ENCODE measurements at regions not wholly inside any gene's neighbourhood (a gene's known extent, or its start where the extent isn't known, plus 50 kb on each side); places are given as distances from the start of the nearest gene placed in this dataset.
"Not testable (repeated sequence)": the region's sequence is repeated elsewhere in the genome, so short reads cannot be mapped to it uniquely, and the experiment has no call there.

DNA sequence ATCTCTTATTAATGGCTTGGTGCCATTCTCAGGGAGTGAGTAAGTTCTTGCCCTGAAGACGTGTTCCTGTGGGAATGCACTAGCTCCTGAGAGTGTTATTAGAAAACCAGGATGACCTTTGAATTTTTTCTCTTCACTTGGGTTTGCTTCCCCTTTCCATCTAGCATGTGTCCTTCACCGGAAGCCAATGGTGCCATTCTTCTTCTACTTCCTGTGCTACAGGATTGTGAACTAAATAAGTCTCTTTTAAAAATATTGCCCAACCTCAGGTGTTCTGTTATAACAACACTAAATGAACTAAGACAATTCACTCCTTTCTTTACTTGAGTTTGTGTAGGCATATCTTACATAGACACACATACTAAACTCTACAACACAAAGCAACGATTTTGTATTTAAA lies 447.0 kb downstream of the SOX11 start:
- DNase-seq (ENCODE audit: low spot score) = no peak

DNA sequence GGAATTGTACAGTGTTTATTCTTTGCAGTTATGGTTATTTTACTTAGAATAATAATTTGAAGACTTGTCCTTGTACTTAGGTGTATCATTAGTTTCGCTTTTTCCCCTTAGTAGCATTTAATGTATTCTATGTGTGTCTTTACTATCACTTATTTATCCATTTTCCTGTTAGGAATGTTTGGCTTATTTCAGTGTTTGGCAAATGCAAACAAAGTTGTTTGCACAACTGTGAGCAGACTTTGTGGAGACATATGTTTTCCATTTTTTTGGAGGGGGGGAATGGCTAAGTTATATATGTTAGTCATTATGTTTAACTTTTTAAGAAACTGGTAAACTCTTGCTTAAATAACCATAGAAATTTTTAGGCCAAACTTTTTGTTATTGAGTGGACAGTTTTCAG lies 447.7 kb downstream of the SOX11 start:
- DNase-seq (ENCODE audit: low spot score) = no peak

DNA sequence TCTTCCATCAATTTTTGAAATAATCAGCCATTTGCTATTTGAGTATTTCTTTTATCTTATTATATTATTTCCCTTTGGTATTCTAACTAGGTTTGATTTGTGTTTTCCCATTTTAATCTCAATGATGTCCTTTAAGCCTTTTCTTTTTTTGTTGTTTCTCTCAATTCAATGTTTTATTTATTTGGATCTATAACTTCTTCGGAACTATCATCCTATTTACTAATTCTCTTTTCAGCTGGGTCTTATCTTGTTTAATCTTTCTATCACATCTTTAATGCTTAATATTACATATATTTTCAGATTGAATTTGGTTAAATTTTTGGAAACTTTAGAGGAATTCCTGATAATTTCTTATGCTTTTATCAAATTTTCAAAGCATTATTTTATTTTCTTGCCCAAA lies 448.3 kb downstream of the SOX11 start:
- no peak for DNase-seq (ENCODE audit: low spot score)

DNA sequence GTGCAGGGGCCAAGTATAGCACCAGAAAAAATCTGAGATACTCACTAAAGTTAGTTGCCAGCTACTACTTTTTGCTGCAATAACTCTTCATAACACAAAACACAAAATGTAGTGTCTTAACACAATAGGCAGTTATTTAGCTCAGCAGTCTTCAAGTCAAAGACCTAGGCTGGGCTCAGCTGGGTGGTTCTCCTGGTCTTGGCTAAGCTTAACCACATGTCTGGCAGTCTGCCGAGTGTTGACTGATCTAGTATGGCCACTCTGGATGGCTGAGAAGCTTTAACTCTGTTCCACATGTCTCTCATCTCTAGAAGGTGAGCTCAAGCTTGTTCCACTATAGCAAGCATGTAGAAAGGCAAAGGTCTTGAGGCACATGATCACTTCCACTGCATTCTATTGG lies 451.6 kb downstream of the SOX11 start:
- DNase-seq (ENCODE audit: low spot score) = no peak

DNA sequence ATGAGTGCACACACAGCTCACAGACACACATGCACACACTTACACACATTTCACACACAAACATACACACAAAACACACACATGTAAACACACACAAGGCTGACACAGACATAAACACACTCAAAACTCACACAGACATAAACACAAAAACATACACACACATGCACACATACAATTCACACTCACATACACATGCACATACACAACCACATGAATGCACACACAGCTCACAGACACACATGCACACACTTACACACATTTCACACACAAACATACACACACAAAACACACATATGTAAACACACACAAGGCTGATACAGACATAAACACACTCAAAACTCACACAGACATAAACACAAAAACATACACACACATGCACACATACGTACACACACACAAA lies 455.0 kb downstream of the SOX11 start:
- not testable (repeated sequence) for DNase-seq (ENCODE audit: low spot score)

DNA sequence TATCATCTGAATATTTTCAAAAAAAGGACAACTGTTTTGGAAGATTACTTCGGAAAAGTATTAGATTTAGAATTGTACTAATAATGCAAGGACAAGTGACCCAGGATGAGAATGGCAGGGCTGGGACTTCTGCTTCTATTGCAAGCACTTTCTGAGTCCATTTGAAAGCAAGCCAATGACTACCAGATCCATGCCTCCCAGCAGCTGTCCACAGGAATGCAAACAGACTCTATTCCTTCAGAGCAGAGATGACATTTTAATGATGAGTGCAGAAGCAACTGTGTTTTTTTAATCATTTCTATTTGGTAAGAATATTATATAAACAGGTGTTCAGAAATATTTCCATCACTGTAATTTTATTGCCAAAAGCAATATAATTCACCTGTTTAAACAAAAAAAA lies 456.7 kb downstream of the SOX11 start:
- DNase-seq (ENCODE audit: low spot score) = no peak

DNA sequence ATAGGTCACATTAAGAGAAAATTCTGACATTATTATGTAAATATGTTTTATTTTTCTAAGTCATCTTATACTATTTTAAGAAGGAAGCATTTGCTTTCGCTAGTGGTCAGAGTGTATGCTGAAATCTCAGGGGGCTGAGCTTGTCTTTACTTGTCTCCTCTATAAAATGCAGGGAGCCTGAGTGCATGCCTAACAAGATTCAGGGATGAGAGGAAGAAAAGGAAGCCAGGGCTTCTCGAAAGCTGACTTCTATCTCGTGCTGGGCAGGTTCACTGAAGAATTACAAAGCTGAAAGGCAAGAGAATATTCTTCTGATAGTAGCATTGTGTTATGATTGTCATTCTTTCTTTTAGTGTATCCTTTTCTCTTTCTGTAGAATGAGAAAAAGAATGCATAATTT lies 467.4 kb downstream of the SOX11 start:
- no peak for DNase-seq (ENCODE audit: low spot score)

DNA sequence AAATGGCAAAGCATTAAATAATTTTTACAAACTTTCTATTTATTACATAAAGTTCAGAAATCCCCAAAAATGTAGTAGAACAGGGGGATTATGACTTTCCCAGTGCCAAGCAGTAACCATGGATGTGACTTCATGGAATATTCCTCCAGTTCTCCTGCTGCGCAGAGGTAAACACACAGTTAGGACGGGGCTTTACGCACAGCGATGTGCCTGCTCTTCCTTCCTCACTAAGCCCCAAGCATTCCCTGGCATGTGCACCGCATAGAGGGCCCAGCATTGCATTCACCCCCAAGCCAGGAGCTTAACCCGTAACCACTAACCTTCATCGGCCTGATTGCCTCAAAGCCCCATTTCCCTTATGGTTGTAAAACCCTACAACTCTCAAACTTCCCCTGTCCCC lies 471.7 kb downstream of the SOX11 start:
- DNase-seq (ENCODE audit: low spot score) = no peak

DNA sequence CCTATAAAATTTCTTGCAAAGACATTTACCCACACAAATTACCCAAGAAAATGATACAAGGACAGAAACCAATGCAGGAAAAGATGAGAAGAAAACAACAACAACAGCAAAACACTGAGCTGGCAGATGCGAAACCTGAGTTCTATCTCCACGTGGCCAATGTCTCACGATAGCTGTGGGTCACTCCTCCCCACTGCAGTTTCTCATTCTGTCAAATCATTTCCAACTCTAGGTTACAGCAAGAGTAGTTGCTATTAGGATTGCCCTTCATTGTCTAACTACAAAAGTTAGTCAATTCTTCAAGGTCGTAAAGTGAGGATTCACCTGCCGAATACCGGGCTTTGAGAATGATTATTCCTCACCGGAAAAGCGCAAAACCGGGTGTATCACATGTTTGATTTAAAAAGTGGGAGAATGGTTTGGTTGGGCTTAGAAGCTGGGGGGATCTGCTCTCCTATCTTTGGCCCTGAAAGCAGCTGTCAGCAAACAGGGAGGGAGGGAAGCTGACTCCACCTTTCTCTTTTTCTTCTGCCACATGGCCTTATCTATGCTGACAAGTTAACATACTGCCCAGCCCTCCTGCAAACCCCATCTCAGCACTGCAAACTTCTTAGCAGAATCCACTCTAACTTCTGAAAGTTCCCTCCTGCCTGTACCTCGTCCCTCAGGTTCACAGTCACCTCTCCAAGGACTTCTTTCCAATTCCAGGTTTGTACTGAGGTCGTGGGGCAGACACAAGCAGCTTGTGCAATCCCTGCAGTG lies 473.0 kb downstream of the SOX11 start:
- no peak for DNase-seq (ENCODE audit: low spot score)

DNA sequence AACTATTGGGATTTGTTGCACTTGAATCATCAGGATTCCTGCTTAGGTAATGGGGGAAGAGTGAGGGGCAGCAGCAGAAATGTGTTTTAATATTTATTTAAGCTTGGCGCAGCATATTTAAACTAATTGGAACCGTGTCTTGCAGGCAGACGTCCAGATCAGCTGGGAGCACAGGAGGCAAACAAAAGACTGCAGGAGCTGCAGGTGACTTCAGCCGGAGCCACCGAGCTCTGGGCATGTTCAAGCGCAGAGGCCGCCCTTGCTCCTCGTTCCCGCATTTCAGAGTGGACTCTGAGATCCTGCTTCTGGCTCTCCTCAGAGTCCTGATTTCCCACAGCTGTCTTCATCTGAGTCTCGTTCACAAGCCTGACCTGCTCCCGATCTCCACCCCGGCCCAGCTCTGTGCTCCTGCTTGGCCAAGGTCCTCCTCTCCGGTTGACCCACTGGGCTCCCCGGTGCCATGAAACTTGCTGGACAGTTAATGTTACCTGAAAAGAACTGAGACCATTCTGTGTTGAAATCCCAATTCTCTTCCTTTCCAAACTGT lies 475.5 kb downstream of the SOX11 start:
- DNase-seq (ENCODE audit: low spot score) = no peak

DNA sequence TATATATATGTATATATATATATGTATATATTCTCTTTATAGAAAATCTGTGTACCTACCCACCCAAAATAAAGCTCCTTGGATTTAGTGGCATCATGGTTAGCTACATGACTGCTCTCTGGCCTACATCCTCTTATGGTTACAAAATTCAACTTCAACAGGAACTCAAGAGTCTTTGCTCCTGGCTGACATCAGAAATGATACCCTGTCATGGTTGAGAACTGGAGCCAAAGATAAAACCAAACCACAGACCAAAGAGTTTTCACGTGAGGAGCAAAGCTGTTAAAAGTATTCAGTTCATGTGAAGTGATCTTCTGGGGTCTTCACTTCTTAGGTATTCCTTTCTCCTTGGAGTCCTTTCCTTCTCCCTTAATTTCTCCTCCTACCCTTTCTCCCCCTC lies 476.3 kb downstream of the SOX11 start:
- DNase-seq (ENCODE audit: low spot score) = no peak

DNA sequence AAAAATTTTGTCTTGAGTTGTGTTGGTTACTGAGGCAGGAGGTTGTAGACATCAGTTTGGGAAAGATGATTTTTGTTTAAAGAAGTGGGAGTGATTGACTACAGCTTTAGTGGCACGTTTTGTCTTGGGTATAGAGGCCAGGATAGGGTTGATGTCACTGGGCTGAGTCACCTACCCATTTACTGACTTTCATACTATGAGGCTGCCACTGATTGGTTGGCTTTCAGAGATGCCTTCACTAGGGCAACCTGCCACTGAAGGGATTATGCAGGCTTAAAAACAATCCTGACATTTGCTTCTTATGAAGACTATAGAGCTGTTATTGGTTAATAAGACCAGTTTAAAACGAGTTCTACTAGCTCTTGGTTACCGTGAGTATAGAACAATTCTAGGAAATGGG lies 479.1 kb downstream of the SOX11 start:
- DNase-seq (ENCODE audit: low spot score) = no peak

DNA sequence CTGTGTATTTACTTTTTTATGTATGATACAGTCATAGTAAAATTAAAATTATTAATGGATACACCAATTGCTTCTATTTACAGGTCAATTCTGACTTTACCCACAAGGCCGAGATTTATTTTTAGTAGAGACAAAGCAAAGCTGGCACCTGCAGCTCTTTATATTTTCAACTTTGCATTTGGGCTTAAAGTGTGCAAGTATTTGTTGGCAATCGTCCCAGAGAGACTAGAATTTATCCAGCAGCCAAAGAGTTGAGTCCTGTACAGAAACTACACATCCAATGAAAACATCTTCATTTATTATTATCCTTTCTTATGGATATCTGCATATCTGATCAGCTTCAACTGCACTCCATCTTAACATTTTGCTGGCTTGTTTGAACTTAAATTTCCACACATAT lies 485.6 kb downstream of the SOX11 start:
- no peak for DNase-seq (ENCODE audit: low spot score)

DNA sequence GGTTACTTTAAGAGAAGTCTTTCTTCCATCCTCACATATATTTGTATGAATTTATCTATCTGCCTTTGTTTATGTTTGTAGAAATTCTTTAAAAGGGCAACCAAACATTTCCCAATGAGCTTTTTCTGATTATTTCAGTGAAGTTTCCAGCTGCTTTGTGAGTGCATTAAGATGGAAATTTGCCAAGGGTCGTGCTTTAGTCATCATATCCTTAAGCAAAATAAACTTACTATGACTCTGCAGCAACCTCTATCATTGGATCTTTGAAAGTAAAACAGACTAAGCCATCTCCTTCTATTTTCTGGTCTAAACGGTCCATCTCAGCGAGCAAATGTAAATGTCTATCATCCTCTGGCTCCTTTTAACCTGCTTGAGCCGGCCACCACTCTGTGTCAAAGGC lies 489.3 kb downstream of the SOX11 start:
- DNase-seq (ENCODE audit: low spot score) = no peak

DNA sequence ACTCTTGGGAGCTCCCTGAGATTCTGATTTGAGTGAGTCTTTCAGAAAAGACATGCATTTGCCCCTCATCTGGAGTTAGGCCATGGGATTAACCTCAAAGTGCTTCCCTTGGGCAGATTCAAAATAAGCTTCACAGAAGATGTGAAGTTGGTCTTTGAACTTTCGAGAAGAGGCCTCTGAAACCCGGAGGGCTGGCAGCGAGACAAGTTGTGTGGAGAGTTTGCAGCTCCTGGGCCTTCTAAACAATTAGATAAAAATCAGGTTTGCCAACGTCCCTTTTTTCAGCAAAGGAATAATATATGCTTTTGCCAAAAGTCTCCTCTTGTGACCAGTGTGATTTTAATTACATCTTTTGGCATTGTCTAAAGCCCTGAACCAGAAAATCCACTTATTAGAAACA lies 489.7 kb downstream of the SOX11 start:
- DNase-seq (ENCODE audit: low spot score) = no peak

DNA sequence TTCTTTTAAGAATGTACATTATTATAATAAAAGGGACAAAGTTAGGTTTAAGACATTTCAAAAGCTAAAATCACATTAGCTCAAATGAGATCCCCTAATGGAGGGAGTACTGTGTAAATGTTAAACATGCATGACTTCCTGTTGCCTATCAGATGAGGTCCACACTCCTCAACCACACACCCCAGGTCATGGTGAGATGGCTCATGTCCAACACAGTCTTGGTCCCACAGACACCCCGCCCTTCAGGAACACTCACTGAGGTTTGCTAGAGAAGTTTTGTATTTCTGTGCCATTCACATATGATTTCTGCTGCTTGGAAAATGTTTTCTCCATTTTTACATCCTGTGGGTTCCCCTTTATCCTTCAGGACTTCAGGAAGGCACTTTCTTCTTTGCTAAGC lies 491.0 kb downstream of the SOX11 start:
- DNase-seq (ENCODE audit: low spot score) = no peak

DNA sequence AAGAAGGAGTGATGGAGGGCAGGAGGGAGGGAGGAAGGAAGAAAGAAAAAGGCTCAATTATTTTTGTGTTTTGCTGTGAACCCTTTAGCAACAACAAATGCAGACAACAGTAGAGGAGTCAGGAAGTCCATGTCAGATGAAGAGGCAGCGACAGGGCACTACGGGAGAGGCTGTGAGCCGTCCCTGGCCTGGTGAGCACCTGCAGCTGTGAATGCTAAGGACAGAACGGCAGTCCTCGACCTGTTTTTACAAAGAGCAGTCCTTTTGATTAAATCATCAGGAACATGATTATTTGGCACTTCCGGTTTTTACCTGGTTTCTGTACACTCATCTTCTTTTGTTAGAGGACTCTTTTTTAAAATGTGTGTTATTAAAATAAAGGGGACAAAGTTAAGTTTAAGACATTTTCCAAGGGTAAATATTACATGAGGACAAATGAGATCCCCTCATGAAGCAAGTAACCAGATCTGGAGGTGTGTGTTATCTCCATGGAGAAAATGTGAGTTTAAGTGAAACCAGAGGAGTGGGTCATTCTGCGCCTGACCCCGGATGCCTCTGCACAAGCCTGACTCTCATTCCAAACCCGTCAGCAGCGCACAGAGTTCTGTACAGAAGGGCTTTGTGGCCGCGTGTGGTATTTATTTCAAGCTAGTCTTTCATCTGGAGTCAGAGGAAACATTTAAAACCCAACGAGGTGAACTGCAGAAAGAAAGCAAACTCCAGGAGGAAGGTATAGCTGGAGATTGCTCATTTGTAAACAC lies 492.5 kb downstream of the SOX11 start:
- no peak for DNase-seq (ENCODE audit: low spot score)

DNA sequence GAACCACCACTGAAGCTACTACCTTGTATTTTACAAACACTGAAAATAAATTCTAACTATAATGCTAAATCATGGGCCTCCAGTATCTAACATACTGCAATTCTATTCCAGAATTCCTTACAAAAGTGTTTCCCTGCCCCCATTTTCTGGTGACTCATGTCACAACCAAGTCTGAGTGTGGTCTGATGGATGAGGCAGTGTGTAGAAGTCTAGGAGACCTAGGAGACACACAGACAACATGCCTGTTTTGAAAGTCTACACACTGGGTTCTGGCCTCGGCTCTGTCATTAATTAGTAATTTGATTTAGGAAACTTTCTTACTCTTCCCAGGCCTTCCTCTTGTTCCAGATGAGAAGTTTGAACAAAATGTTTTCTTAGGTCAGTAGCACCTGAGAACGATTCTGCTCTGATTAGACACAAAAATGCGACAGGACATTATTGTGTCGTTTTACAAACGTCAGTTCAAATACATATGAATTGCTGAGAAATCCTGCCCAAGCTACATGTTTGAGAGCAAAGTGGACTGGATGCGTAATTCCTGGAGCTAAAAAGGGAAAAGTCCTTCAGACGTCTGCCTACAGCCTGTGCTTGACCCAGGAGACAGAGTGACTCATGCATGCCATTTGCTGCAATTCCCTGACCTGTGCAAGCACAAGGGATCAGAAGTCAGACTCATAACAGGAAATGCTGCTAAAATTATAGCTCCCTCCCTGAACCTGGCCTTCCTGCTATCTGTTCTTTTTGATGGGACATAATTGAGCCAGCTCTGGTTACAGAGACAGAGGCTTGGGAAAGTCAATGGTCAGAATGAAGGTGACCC lies 494.4 kb downstream of the SOX11 start:
- no peak for DNase-seq (ENCODE audit: low spot score)

DNA sequence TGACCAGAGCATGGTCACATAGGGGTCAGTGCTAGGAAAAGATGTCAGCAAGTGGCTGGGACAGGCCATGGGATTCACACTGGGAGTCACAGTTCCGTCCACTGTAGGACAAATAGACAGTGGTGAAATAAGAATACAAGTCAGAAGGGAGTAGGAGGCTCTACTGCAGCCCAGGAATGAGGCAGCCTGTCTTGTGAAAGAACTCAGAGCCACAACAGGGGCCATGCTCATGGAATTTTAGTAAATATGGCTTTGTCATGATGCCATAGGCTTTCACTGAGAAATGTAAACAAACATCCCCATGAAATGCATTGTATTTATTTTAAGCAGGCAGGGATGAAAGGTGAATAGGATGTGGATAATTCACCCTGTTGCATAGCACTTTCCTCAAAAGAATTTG lies 504.3 kb downstream of the SOX11 start:
- DNase-seq (ENCODE audit: low spot score) = no peak

DNA sequence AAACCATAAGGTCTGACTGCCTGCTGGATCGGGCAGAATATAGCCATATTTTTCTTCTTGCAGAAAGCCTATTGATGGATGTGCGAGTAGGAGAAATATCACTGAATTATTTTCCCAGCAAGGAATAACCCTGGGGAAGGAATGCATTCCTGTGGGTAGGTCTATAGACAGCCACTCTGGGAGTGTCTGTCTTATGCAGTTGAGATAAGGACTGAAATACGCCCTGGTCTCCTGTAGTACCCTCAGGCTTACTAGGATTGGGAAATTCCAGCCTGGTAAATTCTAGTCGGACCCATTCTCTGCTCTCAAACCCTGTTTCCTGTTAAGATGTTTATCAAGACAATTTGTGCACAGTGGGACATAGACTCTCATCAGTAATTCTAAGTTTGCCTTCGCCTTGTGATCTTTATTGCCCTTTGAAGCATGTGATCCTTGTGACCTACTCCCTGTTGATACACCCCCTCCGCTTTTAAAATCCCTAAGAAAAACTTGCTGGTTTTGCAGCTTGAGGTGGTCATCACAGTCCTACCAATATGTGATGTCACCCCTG lies 506.3 kb downstream of the SOX11 start:
- not testable (repeated sequence) for DNase-seq (ENCODE audit: low spot score)

DNA sequence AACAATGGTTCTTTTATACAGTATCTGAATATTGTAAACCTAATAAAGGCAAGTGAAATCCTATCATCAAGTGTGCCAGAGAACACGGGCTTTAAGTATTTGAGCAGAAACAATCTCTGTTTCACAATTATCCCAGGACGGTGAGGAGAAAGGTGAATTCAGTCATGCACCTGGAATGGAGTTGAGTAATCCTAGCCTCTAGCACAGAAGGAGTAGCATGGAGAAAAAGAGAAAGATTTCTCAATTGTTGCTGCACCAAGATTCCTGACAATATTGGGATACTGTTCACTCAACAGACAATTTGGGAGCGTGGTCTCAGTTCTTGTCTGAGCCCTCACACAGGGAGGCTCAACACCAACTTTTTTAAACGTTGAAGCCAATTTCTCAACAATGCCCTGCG lies 510.6 kb downstream of the SOX11 start:
- DNase-seq (ENCODE audit: low spot score) = no peak

DNA sequence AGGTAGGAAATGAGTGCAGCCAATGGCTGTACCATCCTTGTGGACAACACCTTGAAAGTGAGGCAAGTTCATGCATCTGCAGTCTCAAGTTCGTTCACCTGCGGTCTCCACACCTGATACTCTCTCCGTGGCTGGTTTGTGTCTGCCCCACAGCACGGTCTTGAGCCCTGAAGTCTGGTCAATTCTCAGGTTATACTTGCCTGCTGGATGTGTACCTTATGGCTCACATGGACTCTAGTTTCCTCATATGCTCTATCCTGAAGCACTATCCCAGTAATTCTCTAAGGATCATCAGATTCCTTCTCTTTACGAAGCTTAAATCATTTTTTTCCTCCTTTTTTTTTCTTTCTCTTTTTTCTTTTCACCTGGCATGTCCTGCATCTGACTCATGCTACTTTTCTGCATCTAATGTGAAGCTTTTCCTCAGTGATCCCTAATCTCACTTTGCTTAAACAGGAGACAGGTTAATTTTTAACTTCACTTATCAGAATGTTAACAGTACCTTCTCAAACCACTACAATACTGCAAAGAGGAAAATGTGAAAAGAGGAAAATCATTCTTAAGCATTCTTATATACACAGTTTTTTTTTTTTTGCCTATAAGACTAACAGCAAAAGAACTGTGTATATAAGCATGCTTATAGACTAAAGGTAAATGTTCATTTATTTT lies 511.2 kb downstream of the SOX11 start:
- no peak for DNase-seq (ENCODE audit: low spot score)
